ENCODE measurements at regions not wholly inside any gene's neighbourhood (a gene's known extent, or its start where the extent isn't known, plus 50 kb on each side); places are given as distances from the start of the nearest gene placed in this dataset.
A peak's percentile ranks its signal among the peaks of the same experiment; 100 is the strongest.

- DNase-seq = no peak
These were observed 376.4 kb upstream of the TNC start for GRCh38 chr9:115494393-115494792.

- DNase-seq = no peak
These were observed 377.2 kb upstream of the TNC start for GRCh38 chr9:115495052-115495635.

- no peak for DNase-seq
These were observed 377.9 kb upstream of the TNC start for GRCh38 chr9:115495836-115496235.

GRCh38 chr9:115498303-115498702 lies 380.3 kb upstream of the TNC start:
- no peak for DNase-seq

GRCh38 chr9:115507148-115507547 lies 389.2 kb upstream of the TNC start:
- DNase-seq = no peak

- no peak for DNase-seq
These were observed 395.2 kb upstream of the TNC start for GRCh38 chr9:115513148-115513547.

- no peak for DNase-seq
These were observed 396.5 kb upstream of the TNC start for GRCh38 chr9:115514454-115514853.

GRCh38 chr9:115517335-115518075 lies 399.5 kb upstream of the TNC start:
- no peak for DNase-seq

- DNase-seq = no peak
These were observed 402.7 kb upstream of the TNC start for GRCh38 chr9:115520646-115521045.

- no peak for DNase-seq
These were observed 405.0 kb upstream of the TNC start for GRCh38 chr9:115522912-115523311.

GRCh38 chr9:115524453-115525059 lies 406.6 kb upstream of the TNC start:
- DNase-seq = peak; percentile 15

GRCh38 chr9:115525111-115526058 lies 407.4 kb upstream of the TNC start:
- no peak for DNase-seq

GRCh38 chr9:115531410-115532125 lies 413.6 kb upstream of the TNC start:
- no peak for DNase-seq

GRCh38 chr9:115533511-115533910 lies 415.6 kb upstream of the TNC start:
- no peak for DNase-seq

- no peak for DNase-seq
These were observed 422.1 kb upstream of the TNC start for GRCh38 chr9:115540091-115540490.

- DNase-seq = no peak
These were observed 425.6 kb upstream of the TNC start for GRCh38 chr9:115543511-115543910.

GRCh38 chr9:115548609-115549260 lies 430.8 kb upstream of the TNC start:
- DNase-seq = no peak

GRCh38 chr9:115551396-115551795 lies 433.4 kb upstream of the TNC start:
- no peak for DNase-seq

GRCh38 chr9:115553060-115553773 lies 435.3 kb upstream of the TNC start:
- DNase-seq = no peak

- DNase-seq = no peak
These were observed 438.5 kb upstream of the TNC start for GRCh38 chr9:115556432-115556831.

- no peak for DNase-seq
These were observed 457.2 kb upstream of the TNC start for GRCh38 chr9:115575147-115575546.

Data from CD4-positive, alpha-beta T cell treated with Interleukin-4 for 4 hours (primary cell).